ENCODE measurements at regions not wholly inside any gene's neighbourhood (a gene's known extent, or its start where the extent isn't known, plus 50 kb on each side); places are given as distances from the start of the nearest gene placed in this dataset.
A peak's percentile ranks its signal among the peaks of the same experiment; 100 is the strongest.

- TF ChIP-seq ZNF281 (CRISPR knock-in tag; IDR thresholded peaks at IDR 0.05) = no peak
- TF ChIP-seq NR2C2 (CRISPR knock-in tag; IDR thresholded peaks at IDR 0.05) = no peak
- TF ChIP-seq CTCF (IDR thresholded peaks at IDR 0.05) = peak; percentile 11; the same call in 1 of the 2 replicates
- no peak for TF ChIP-seq ZNF121 (CRISPR knock-in tag; IDR thresholded peaks at IDR 0.05)
- TF ChIP-seq E2F1 (CRISPR knock-in tag; IDR thresholded peaks at IDR 0.05) = no peak
- TF ChIP-seq MAX (CRISPR knock-in tag; IDR thresholded peaks at IDR 0.05) = no peak; the same call in 1 of the 2 replicates
- TF ChIP-seq USF2 (CRISPR knock-in tag; IDR thresholded peaks at IDR 0.05) = no peak
Measured at GRCh38 chr13:30115257-30115600, 192.1 kb downstream of the KATNAL1 start.
